Fibroblast of pulmonary artery (primary cell): ENCODE measurements at regions not wholly inside any gene's neighbourhood (a gene's known extent, or its start where the extent isn't known, plus 50 kb on each side); places are given as distances from the start of the nearest gene placed in this dataset.

Source experiments
- DNase-seq: peaks from one replicate; pipeline ENCODE4 v3.0.0-alpha.2; 2010; ENCODE audit warnings: low read depth
- H3K4me3 ChIP-seq: replicated peaks from 2 replicates; pipeline ENCODE4 v1.5.1; 2011; ENCODE audit warnings: low read depth, mild to moderate bottlenecking, control low read depth, low read length, moderate library complexity
- CTCF ChIP-seq: IDR thresholded peaks from 2 replicates; pipeline ENCODE4 v1.5.1; 2011; ENCODE audit warnings: mild to moderate bottlenecking, control low read depth, low read length, inconsistent platforms; ENCODE audit errors: missing control alignments

GRCh38 chr17:33776304-33776703 is 478.8 kb upstream of the CCL2 start:
- TF ChIP-seq CTCF: no peak
- no peak overlapping the region for H3K4me3 ChIP-seq
- no peak for DNase-seq

- DNase-seq: no peak
- no peak overlapping the region for H3K4me3 ChIP-seq
- TF ChIP-seq CTCF: no peak
Observed at GRCh38 chr17:33776903-33777302, 478.2 kb upstream of the CCL2 start.

GRCh38 chr17:33777674-33778073 is 477.4 kb upstream of the CCL2 start:
- TF ChIP-seq CTCF: no peak
- DNase-seq: no peak
- no peak overlapping the region for H3K4me3 ChIP-seq

GRCh38 chr17:33778505-33779233 is 476.4 kb upstream of the CCL2 start:
- DNase-seq: no peak
- TF ChIP-seq CTCF: no peak
- H3K4me3 ChIP-seq: no peak overlapping the region

GRCh38 chr17:33779234-33779591 is 475.9 kb upstream of the CCL2 start:
- TF ChIP-seq CTCF: peak; percentile 95
- H3K4me3 ChIP-seq: no peak overlapping the region
- peak; percentile 76 for DNase-seq

GRCh38 chr17:33785281-33785680 is 469.8 kb upstream of the CCL2 start:
- H3K4me3 ChIP-seq: no peak overlapping the region
- no peak for DNase-seq

More at GRCh38 chr17:33785281-33785680, 469.8 kb upstream of the CCL2 start:
- no peak for TF ChIP-seq CTCF
